NK-92 treated with Interleukin-12 subunit alpha and Interleukin-12 subunit beta, amount 100 ng/mL, for 24 hours (cell line): ENCODE measurements at regions not wholly inside any gene's neighbourhood (a gene's known extent, or its start where the extent isn't known, plus 50 kb on each side); places are given as distances from the start of the nearest gene placed in this dataset.
"Not testable (repeated sequence)": the region's sequence is repeated elsewhere in the genome, so short reads cannot be mapped to it uniquely, and the experiment has no call there.

Source experiments
- DNase-seq: peaks from one replicate; lab custom pipeline; 2025; lab: John Stamatoyannopoulos, UW

DNA sequence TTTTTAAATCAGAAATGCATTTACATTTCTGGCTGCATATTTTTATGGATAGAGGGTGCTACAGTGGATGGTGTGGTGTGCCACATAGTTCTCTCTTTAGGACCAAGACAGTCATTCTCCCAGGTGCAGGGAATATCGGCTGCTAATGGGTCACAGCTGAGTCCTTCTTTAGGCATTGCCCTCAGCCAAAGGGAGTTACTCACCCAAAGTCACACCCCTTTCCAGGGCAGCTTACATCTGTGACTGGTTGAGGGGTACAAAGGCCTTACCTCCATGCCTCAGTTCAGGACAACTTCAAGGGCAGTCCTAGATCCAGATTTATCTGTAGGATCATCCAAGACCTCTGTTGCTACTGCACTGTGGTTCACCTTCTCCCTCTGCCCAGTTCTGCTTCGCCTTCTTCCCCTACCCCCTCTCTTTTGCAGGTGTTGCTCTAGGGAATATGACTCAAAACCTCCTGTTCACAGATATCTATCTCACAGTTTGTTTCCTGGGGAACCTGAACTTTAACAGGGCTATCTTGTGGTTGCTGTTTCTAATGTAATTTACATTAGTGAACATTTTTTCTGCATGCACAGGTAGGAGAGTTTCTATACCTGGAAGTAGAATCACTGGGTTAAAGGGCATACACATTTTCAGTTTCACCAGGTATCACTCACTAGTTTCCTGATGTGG lies 413.9 kb downstream of the RPS6KC1 start:
- no peak for DNase-seq

DNA sequence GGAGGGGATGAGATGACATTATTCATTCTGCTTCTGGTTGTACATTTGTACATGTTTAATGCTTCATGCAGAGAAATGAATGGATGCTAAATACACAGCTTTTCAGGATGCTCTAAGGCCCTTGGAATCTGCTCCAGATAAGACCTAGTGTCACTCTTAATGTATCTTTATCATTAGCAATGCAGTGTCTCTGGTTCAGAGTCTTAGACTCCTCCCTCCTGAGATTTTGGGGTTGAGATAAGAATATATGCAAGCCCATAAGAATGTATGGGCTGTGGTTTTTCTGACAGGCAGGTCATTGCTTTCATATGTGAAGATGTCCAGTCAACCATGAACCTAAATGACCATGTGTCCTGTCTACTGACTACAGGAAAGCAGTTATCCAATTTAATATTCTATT lies 415.5 kb downstream of the RPS6KC1 start:
- DNase-seq: no peak

DNA sequence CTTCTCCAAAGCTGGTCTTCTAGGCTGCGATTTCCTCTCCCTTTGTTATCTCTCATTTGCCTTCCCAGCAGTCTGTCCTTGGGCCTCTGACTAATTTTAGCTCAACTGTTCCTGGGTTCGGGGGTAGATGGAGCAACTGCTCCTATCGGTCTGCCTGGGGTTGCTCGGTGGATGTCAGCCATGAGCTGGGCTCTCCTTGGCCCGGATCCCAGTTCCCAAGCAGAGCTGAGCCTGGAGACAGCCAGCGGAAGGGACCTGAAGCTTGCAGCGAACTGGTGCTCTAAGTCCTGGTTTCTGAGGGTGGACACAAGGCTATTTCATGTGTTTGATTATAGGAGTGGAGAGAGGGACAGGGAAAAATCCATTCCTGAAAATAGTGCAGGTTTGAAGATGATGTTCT lies 423.0 kb downstream of the RPS6KC1 start:
- no peak for DNase-seq

DNA sequence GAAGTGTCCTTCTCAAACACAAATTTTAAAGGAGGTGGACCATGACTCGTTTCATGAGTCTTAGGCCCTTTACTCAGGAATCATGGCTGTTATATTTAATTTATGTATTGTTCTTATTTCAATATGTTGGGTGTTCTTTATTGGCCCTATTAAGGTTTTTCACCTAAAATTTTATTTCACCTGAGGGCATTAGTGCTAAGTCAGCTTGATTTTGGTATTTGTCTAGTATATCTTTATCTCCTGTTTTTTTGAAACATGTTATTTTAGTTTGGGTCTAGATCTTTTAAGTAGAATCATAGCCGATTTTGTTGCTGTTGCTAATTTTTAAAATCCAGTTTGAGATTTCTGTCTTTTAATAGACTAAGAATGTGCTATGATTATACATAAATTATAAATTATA lies 430.4 kb downstream of the RPS6KC1 start:
- DNase-seq: no peak

DNA sequence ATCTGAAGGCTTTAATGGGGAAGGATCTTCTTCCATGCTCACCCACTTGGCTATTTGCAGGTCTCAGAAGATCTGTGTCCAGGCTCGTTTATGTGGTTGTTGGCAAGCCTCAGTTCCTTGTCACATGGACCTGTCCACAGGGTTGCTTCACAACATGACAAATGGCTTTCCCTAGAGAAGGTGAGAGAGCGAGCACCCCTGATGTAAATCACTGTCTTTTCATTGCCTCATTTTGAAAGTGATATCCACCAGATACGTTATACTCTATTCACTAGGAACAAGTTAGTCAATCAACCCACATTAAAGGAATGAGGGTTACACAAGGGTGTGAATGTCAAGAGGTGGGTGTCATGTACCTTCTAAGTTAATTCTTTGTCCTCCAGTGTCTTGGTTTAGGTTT lies 433.3 kb downstream of the RPS6KC1 start:
- no peak for DNase-seq

DNA sequence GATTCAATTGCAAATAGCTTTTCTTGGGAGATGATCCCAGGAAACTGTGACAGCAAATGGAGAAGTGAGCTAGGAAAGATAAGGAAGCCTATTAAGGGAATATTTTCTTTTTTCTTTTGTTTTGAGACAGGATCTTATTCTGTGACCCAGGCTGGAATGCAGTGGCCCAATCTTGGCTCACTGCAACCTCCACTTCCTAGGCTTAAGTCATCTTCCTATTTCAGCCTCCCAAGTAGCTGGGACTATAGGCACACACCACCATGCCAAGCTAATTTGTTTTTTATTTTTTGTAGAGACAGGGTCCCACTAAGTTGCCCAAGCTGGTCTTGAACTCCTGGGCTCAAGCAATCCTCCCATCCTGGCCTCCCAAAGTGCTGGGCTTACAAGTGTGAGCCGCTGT lies 433.7 kb downstream of the RPS6KC1 start:
- DNase-seq: no peak

DNA sequence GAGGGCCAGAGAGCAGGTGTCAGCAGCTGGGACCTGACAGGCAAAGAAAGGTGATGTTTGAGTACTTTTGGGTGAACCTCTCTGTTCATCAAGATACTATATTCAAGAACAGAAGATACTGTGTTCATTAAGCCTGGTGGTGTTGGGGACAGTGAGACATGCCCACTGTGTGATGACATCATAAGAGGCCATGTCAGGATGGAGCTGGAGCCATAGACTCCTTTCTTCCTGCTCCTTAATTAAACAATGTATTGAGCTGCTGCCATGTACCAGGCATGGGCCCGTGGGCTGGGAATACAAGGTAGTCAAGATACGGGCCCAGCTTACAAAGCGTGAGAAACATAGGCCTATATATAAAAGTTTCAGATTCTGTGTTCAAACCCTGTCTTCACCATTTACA lies 435.4 kb downstream of the RPS6KC1 start:
- no peak for DNase-seq

DNA sequence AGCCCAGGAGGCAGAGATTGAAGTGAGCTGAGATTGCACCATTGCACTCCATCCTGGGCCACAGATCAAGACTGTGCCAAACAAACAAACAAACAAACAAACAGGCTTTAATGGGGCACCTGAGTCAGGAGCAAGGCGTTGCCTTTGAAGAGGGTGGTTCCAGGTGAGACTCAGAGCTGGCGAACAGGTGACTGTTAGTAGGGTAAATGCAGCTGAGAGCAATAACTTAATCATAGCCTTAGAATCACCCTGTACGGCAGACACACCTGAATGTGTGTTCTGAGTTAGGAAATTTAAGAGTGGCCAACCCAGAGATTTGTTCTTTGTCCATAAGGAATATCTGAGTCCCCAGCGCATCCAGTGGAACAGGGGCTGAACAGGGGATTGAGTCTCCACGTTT lies 440.4 kb downstream of the RPS6KC1 start:
- DNase-seq: no peak

DNA sequence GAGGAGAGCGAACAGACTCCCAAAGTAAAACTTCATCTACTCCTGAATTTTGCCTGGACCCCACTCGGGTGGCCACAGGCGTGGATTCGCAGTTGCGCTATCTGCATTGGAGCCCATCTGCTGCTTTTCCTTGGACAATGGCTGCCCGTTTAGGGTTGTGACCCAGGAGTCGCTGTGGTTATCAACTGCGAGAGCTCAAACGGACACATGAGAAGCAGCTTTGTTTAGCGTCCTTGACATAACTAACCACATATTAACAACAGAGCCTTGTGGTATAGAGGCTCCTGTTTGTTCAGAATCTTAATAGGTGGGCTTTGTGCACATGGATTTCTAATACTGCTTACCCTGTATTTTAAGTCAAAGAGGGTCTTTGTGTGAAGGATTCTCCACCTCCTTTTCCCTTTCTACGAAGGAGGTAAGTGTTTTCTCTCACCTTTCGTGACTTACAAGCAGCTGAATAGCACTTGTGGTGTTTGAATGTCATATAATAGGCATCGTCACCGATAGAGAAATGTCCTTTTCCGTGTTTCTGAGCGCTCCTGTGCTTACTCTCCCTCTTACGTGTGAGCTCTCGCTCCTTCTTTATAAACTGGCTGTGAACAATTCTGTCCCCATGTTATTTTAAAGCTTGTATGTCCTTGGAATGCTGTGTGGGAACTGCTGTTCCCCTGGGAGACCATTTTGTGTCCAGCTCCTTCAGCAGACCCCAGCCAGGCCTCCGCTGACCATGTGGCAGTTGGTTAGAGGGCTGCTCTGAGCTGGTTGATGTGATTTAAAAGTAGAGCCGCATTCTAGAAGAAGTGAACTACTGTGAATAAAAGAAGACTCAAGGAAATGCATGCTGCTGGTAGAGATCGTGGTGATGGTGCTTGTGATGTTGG lies 441.4 kb downstream of the RPS6KC1 start:
- no peak for DNase-seq

DNA sequence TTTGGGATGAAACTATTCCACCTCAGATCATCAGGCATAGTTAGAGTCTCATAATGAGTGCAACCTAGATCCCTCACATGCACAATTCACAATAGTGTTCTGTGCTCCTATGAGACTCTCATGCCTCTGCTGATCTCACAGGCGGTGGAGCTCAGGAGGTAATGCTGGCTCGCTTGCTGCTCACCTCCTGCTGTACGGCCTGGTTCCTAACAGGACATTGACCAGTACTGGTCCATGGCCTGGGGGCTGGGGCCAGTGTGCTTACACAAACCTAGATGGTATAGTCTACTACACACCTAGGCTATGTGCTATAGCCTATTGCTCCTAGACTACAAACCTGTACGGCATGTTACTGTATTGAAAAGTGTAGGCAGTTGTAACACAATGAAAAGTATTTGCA lies 448.4 kb downstream of the RPS6KC1 start:
- no peak for DNase-seq

DNA sequence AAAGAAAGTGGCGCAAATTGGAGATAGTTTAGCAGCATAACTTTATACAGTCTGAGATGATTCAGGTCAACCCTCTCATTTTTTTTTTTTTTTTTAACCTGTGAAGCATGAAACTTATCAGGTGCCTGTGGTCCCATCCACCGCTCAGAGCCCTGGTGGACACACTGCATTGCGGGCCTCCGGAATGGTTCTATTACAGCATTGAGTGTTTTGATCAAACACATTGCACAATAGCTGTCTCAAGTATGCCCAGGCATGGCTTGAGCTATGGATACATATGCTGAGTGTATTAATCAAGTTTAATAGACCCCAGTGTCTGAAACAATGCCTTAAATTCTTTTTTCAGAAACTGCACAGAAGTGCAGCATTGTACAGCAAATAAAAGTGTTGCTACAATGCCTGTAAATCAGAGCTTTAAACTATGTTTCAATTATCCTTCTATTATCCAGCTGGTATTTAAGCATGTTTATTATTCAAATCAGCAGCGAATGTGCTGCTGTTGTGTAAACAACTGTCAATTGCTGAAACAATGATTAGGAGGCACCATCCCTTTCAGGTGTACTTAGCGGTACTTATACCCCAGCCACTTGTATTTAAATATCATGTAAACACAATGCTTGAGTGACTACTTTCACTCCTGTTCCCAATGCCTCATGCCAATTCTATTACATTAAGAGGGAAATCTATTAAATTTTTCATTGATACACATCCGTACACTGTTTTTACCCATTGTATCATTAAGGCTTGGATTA lies 456.6 kb downstream of the RPS6KC1 start:
- no peak for DNase-seq

DNA sequence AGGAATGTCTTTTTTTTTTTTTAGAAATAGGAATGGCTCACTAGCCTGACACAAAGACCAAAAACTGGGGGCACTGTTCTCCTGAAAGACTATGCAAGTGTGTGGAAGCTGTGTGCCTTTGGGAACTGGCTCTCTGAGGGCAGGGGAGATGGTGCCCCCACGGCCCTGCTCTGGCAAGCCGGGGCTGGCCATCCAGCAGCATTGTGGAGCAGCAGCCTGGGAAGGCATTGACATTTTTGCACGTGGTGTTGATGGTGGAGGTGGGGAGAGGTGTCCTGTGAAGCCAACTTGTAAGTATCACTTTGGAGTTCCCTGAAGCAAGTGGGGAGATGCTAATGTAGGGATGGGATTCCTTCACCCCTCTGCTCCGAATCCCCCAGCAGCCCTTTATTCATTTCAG lies 460.1 kb downstream of the RPS6KC1 start:
- no peak for DNase-seq

DNA sequence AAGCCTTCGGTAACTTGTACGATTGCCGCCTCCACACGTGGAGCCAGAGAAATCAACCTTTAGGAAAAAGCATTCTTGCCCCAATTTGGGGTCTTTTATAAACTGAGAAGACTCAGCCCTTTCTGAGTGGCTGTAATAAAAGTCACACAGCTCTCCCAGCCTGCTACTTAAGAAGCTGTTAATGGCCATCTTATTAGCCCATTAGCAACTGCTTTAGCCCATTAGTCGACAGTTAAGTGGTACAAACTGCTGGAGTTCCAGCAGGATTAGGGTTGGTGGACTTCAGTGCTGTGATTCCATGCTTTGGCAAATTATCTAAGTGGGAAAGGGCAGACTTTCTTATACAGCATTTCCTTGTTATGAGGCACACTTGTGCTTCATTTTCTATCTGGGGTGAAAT lies 461.3 kb downstream of the RPS6KC1 start:
- no peak for DNase-seq

DNA sequence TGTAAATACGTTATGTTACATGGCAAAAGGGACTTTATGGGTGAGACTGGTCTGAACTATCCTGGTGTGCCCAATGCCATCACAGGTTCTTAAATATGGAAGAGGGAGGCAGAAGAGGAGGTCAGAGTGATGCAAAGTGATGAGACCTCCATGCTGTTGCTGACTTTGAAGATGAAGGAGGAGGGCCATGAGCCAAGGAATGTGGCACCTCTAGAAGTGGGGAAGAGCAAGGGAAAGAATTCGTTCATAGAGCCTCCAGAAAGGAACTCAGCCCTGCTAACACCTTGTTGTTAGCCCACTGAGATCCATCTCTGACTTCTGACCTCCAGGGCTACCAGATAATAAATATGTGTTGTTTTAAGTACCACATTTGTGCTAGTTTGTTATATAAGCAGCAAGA lies 462.0 kb downstream of the RPS6KC1 start:
- DNase-seq: no peak

DNA sequence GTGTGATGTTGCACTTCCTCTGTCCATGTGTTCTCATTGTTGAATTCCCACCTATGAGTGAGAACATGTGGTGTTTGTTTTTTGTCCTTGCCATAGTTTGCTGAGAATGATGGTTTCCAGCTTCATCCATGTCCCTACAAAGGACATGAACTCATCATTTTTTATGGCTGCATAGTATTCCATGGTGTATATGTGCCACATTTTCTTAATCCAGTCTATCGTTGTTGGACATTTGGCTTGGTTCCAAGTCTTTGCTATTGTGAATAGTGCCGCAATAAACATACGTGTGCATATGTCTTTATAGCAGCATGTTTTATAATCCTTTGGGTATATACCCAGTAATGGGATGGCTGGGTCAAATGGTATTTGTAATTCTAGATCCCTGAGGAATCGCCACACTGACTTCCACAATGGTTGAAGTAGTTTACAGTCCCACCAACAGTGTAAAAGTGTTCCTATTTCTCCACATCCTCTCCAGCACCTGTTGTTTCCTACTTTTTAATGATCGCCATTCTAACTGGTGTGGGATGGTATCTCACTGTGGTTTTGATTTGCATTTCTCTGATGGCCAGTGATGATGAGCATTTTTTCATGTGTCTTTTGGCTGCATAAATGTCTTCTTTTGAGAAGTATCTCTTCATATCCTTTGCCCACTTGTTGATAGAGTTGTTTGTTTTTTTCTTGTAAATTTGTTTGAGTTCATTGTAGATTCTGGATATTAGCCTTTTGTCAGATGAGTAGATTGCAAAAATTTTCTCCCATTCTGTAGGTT lies 463.6 kb downstream of the RPS6KC1 start:
- DNase-seq: not testable (repeated sequence)

DNA sequence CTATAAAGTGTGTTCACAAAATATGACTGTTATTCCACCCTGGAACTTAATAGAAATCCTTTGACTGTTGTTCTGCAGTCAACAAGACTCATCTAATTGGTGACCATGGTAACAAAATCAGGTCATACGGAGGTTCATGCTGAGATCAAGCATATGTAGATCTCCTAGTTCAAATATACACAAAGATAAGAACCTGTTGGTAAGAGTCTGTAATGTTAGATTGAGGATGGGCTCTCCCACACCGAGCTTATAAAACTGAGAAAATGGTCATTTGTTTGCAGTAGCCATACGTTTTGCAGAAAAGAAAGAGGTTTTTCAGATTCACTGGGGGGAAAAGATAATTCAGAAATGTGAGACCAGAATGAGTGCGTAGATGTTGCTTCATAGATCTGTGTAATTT lies 468.1 kb downstream of the RPS6KC1 start:
- no peak for DNase-seq

DNA sequence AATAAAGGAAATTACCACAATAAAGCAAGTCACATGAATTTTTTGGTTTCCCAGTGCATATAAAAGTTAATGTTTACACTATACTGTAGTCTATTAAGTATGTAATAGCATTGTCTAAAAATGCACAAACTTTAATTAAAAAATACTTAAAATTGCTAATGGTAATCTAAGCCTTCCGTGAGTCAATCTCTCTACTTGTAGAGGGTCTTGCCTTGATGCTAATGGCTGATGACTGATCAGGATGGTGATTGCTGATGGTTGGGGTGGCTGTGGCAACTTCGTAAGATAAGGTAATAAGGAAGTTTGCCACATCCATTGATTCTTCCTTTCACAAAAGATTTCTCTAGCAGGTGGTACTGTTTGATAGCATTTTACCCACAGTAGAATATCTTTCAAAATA lies 466.6 kb upstream of the PROX1 start:
- DNase-seq: no peak

DNA sequence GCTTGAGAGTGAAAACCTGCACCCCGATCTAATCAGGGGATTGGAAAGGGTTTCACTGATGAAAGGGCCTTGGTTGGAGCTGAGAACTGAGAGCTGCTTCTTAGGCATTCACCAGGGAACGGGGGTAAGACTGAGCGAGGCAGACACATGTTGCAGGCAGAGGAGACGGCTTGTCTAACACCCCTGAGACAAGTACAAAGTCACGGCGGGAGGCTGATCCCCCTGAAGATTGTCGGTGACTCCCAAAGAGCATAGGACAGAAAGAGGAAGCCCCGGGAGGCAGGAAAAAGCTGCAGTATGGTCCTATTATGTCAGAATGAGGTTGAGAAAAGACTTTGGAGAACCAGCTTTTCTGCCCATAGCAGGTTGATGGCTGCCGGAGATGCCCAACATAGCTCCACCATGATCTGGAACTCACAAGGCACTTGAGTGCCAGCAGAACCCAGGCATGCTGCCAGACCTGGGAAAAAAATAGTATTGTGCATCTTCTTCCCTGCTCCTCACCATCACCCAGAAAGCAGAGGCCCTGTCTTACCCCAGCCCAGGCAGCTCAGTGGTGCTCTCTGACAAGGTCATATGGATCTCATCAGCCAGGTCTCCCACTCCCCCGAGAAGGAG lies 463.9 kb upstream of the PROX1 start:
- DNase-seq: no peak

DNA sequence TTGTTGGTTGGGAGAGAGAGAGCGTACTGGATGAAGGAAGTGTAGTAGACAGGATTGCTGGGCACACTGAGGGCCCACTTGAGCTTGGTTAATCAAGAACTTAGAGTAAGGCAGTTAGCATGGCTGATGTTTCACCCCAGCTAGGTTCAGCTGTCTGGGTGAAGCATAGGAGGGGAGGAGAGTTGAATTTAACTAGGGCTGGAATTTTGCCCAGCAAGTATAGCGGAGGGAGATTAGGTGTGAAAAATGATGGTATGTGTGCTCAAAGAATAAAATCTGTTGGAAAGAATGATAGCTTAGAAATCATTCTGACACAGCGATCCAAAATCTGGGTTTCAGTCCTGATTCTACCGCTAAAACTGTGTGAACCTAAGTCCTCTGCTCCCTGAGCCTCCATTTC lies 461.5 kb upstream of the PROX1 start:
- no peak for DNase-seq

DNA sequence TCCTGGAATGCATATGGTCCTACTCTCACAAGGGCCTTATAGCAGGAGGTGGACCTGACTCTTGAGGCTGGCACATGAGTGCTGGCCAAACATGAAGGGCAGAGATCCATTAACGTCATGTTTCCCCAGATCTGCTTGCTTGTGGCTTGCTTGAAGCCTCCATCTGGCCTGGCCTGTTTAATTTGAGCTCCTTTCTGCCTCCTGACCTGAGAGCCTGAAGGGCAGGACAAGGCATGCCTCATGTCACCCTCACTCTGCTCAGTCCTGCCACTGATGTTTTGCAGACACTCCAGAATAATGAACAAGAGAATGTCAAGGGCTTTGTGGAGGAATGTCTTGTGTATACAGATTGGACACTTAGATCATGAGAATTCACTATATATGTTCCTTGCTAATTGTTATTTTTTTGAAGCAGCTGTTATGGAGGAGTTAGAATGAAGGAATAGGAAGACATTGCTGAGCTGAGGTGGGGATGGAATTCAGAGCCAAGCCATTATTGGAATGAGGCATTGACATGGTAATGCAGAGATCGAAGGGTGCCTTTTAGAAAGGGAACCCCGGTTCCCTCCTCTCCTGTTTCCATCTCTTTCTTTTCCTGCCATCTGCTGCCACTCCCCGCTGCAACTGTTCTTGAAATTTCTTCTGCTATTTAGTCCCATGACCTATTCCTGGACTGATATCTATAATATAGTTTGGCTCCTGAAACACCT lies 457.0 kb upstream of the PROX1 start:
- DNase-seq: no peak
